ENCODE measurements at regions not wholly inside any gene's neighbourhood (a gene's known extent, or its start where the extent isn't known, plus 50 kb on each side); places are given as distances from the start of the nearest gene placed in this dataset.

- TF ChIP-seq ZXDC (CRISPR knock-in tag; IDR thresholded peaks at IDR 0.05) = no peak
- TF ChIP-seq TEAD2 (CRISPR knock-in tag; IDR thresholded peaks at IDR 0.05) = no peak
- no peak for TF ChIP-seq E2F1 (CRISPR knock-in tag; IDR thresholded peaks at IDR 0.05)
- TF ChIP-seq ZNF564 (CRISPR knock-in tag; IDR thresholded peaks at IDR 0.05) = no peak
- no peak; the same call in 1 of the 2 replicates for TF ChIP-seq CCDC6 (CRISPR knock-in tag; IDR thresholded peaks at IDR 0.05)
- no peak for TF ChIP-seq PCBP2 (optimal IDR thresholded peaks at IDR 0.05; ENCODE audit: low read depth, low read length, poor library complexity, severe bottlenecking)
- TF ChIP-seq ZNF740 (CRISPR knock-in tag; IDR thresholded peaks at IDR 0.05) = 0 out of 2 replicates have a peak, but pooled peaks have one; percentile 48
- no peak for TF ChIP-seq ZNF574 (CRISPR knock-in tag; IDR thresholded peaks at IDR 0.05)
- TF ChIP-seq PRDM4 (CRISPR knock-in tag; IDR thresholded peaks at IDR 0.05; ENCODE audit: borderline replicate concordance) = no peak
- TF ChIP-seq PATZ1 (CRISPR knock-in tag; IDR thresholded peaks at IDR 0.05) = peak; percentile 88
- no peak for TF ChIP-seq NCOA5 (CRISPR knock-in tag; IDR thresholded peaks at IDR 0.05)
- TF ChIP-seq IKZF4 (CRISPR knock-in tag; IDR thresholded peaks at IDR 0.05; ENCODE audit: borderline replicate concordance, low read depth, not compliant biosample characterization) = no peak
Observed at GRCh38 chr2:128379021-128380015, 60.6 kb upstream of the HS6ST1 start (continued).
